OCI-M1 (cell line): ENCODE measurements at regions not wholly inside any gene's neighbourhood (a gene's known extent, or its start where the extent isn't known, plus 50 kb on each side); places are given as distances from the start of the nearest gene placed in this dataset.
"Not testable (repeated sequence)": the region's sequence is repeated elsewhere in the genome, so short reads cannot be mapped to it uniquely, and the experiment has no call there.

Source experiments
- DNase-seq: peaks from one replicate; lab custom pipeline; 2025; lab: John Stamatoyannopoulos, UW

DNA sequence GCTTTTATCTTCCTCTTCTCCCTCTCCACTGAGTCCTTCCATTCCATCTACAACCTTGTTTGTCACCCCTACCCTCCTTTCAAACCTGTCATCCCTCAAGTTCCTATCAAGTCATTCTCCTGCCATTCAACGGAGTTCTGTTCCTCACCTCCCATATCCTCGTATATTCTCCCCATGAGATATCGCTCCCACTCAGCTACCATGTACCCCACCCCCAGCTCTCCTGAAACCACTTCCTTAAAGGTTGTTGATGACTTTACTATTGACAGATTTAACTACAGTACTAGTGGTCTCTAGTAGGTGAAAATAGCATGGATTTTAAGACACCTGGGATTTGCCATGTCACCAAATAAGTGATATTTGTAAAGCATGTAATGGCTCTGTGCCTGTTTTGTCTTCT, 107.4 kb upstream of the BARHL2 start:
- peak; percentile 53 for DNase-seq

DNA sequence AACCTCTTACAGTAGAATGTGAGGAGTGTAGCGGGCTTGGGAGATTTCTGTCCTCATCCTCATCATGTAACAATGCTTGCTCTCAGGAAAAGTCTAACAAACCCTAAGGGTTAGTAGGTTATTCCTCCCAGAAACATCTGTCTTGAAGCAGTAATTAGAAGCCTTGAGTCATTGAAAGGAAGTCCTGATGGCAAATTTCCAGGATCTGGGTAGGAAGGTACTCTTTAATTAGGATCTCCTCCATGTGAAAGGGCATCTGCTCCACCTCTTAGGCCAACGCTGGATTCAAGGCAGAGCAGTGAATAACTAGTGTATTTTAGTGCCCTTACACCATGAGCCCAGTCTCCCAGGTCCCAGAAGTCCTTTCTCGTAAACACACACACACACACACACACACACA, 106.6 kb upstream of the BARHL2 start:
- DNase-seq = no peak

DNA sequence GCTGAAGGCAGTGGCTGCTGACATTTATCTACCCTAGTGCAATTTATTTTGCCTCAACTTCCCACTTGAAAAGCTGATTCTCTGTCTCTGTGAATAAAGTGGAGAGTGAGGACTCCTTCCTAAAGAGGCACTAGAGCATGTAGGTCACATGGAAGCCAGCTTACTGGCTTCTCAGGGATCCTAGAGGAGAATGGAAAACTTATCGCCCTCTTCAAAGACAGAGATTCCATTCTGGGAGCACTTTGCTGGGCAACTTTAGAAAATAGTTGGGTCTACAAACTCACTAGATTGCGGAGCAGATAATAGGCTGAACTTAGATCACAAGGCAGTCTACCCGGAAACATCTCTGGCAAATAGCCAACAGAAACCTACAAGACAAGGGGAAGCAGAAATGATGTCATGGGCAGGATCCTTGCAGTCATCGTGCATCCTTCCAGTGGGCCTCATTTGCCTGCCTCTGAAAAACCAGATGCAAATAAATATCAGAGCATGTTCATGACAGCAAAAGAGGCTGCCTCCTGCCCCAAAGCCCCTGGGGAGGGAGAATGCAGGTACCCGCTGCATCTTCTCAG, 104.8 kb upstream of the BARHL2 start:
- DNase-seq = no peak

DNA sequence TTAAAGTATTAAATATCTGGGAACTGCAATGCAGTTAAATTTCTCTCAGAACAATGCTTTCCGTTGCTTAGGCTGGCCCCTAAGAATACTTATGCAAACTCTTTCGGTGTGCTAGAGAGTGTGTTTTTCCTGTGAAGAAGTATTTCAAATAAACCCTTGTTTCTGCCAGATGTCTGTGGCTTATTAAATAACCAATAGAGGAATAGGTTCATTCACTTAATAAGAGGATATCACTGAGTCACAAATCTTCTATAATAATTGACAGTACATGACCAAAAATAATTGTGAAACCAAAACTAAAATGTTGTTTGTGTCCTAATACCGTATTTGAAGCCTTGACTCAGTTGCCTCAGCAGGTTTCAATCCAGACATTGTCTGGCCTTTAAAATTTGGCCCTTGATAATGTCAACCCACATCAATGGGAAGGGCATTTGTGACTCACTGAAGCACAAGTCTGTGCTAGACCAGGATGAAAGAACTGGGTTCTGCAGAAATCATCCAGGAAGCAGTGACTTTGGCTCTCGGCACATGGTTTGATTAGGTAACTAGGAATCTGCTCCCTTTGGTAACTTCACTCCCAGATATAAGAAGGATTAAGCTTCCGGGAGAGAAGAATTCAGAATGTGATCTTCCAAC, 104.2 kb upstream of the BARHL2 start:
- DNase-seq = no peak

DNA sequence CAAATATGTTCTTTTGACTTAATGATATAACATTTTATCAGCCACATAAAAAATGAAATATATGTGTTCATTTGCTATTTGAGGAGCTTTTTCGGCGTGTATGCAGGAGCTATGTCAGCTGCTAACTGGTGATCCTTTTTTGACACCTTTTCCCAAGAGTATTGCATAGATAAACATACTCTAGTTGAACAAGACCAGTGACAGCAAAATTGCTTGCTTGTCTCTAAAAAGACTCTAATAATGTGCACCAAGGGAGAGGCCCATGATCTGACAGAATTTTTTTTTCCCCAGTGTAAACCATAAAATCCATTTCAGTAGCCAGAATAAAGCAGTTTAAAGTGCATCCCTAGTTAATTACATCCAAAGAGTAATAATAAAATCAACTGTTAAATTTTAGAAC, 103.6 kb upstream of the BARHL2 start:
- DNase-seq = no peak

DNA sequence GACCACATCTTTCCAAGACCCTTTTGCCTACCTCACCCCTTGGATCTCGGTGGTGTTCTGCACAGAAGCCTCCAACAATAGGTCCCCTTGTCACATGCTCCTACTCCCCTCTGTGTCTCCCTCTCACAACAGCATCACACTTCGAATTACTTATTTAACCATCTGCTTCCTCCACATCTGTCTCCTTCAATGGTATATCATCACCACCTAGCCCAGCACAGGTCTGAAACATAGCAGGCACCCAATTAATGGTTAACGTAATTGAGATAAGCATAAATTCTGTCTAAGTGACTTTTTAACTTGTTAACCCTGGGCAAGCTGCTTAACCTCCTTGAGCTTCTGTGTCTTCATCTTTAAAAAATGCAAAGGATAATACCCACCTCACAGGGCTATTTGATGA, 100.3 kb upstream of the BARHL2 start:
- DNase-seq = no peak

DNA sequence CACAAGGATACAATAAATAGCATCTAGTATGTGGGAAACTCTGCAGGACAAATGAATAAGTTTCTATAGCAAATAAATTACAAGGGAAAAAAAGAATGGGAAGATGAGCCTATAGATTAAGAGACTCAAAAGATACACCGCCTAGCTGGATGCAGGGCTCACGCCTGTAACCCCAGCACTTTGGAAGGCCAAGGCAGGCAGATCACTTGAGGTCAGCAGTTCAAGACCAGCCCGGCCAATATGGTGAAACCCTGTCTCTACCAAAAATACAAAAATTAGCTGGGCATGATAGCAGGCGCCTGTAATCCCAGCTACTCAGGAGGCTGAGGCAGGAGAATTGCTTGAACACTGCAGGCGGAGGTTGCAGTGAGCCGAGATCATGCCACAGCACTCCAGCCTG, 95.1 kb upstream of the BARHL2 start:
- not testable (repeated sequence) for DNase-seq

DNA sequence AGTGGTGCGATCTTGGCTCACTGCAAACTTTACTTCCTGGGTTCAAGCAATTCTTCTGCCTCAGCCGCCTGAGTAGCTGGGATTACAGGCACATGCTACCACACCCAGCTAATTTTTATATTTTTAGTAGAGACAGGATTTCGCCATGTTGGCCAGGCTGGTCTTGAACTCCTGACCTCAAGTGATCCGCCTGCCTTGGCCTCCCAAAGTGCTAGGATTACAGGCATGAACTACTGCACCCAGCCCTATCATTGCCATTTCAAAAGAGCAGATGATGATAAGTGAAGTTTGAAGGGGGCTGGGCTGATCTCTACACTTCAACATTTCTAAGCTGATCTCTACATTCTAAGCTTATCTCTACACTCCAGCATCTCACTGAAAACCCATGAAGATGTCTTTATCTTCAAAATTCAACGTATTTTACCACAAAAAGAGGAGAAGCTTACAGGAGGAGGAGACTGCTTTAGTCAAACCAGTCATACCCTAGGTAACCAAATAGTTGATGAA, 94.4 kb upstream of the BARHL2 start:
- peak; percentile 97 for DNase-seq

DNA sequence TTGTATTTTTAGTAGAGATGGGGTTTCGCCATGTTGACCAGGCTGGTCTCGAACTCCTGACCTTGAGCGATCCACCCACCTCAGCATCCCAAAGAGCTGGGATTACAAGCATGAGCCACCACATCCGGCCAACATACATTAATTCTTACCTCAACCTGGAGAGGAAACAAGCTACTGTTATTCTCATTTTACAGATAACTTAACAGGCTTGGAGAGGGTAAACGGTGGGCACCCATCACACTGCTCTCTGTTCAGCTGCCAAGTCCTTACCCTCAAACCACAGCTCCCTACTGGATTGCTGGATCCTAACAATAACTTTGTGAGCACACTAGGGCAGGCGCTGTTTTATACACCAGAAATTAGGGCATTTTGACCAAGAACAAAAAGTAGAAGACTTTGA, 93.6 kb upstream of the BARHL2 start:
- no peak for DNase-seq

DNA sequence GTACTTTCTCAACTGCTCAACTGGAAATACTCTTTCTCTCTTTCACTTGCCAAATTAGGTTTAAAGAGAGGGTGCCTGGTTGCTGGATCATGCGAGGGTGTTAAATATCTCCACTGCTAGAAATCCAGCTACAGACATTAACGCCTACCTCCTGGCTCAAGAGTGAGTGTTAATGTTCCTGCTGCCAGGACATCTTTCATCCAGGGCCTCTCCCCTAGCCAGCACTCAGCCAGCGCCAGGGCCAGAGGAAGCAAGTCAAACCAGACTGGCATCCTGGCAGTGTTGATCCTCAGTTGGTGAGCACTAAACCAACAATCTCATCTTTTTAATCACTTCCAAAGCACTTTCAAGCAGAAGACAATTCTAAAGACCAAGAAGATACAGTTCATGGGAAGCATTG, 92.9 kb upstream of the BARHL2 start:
- no peak for DNase-seq

DNA sequence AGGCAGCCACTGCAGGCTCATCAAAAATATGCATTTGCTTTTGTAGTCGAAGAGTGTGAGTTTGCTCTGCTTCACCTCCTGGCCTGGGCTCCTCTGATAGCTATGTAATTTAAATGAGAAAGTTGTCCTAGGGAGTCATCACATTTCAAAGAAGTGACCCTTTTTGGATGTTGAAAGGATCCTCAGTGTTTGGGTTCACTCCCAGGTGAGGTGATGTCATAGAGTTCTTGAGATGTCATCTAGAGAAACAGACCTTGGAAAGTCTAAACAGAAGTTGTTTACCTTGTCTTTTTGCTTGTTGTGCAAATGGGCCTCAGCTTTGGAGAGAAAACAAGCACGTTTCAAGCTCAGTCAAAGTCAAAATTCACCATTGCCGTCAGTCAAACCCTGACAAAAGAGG, 92.0 kb upstream of the BARHL2 start:
- no peak for DNase-seq

DNA sequence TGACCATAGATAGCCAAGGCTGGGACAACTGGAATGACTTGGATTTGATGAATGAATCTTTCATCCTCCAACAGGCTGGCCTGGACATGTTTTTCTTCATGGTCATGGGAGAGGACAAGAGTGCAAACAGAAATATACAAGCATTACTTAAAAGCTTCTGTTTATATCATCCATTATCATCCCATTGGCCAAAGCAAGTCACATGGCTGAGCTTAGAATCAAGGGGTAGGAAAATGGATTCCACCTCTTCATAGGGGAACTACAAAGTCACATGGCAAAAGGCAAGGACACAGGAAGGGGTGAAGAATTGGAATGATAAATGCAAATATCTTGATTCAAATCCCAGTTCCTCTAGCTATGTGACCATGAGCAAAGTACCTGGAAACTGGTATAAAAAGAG, 90.2 kb upstream of the BARHL2 start:
- no peak for DNase-seq

DNA sequence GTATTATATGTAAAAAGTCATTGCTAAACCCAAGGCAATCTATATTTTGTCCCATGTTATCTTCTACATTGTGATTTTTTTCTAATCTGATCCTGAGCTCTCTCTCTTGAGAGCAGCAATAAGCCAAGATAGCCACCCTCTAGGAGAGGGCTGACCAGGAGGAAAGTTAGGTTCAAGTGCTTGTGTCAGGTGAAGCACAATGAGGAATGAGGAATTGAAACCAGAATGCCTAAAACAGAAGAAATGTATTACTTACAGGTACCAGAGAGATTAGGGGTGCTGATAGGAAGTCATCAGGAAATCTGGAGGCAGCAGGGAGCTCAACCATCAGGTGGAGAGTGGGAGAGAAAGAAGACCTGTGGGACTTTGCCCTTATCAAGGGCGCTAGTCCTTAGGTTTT, 85.5 kb upstream of the BARHL2 start:
- no peak for DNase-seq

DNA sequence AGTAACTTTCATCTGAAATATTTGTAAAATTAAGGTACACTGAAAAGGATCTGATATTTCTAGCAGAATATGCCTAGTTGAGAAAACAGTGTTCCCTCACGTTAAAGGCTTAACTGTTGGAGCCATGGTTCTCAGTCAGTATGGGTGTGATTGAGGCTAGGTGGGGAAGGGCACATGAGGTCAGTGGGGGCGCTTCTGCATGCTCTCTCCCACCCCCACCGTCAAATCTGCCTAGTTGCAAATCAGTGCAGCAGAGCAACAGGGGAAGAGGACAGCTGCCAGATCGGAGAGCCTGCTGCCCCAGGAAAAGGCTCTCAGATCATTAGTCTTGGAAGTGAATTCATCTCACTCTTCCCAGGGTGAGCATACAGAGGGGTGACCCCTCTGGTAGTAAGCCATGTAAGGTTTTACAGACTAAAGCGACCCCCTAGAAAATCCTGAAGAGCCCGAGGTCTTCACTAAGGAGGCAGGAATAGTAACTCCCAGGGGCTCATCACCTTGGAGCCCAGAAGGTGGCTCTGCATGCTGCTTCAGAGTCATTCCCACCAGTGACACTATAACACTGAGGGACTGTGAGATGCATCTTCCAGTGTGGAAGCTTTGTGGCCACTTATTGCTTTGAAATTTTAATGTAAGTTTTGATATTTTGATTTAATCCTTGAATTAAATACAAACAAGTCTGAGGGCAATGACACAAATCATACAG, 83.1 kb upstream of the BARHL2 start:
- peak; percentile 7 for DNase-seq

DNA sequence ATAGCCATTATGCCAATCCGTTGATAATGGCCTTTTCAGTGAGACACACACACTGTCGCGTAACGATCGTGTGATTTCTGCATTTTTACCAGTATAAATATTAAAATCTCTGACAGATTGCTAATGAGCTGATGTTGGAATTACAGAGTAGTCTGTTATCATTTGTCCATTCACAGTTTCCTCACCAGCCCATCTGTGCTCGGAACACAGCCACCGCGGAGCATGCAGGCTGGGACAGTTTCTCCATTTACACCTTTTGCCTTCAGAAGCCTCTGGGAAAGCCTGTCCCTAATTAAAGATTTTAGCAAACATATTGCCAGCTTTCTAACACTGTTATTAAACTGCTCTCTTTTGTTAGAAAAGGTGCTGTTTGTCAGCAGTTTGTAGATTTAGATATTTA, 82.2 kb upstream of the BARHL2 start:
- no peak for DNase-seq

DNA sequence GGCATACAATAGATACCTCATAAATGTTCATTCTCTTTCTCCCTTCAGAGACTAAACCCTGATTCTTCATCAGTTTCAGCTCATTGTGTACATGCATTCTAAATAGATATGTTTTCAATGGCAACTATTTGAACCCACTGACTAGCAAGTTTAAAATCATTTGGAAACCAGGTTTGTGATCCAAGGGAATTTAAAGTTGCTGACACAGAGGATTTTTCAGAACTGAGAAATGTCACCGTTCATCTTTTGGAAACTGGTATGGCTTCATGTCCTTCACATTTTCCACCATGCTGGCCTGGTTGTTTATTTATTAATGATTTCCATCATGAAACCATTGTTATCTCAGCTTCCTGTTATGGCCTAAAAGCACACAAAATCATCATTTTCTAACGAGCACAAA, 81.8 kb upstream of the BARHL2 start:
- no peak for DNase-seq

DNA sequence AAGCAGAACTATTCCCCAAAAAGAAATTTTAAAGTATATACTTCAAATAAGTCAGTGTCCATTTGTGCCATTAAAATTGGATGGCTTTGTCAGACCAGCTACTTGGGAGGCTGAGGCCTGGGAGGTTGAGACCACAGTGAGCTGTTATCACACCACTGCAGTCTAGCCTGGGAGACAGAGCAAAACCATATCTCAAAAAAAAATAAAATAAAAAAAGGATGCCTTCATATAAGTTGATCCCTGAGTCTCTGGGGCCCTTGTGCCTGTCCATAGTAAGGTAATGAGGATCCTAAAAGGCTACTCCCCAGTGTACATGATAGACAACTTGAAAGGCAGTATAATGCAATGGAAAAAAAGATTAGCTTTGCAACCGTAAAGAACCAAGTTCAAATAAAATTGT, 81.2 kb upstream of the BARHL2 start:
- peak; percentile 66 for DNase-seq

DNA sequence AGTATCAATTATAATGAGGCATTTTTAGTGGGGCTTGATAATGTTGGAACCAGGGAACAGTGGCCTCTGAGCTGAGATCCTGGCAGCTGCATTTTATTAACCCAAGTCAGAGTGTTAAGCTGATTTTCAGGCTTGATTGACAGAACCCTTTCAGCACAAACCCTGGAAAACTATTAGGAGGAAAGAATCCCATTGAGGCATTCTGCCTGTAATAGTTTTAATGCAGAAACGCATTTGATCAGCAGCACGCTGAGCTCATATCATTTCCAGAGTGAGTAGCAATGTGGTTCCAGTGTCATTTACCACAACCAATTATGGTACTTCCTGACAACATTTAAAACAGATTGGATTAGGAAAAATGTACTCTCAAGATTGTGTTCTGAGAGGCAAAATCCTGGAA, 78.3 kb upstream of the BARHL2 start:
- peak; percentile 23 for DNase-seq

DNA sequence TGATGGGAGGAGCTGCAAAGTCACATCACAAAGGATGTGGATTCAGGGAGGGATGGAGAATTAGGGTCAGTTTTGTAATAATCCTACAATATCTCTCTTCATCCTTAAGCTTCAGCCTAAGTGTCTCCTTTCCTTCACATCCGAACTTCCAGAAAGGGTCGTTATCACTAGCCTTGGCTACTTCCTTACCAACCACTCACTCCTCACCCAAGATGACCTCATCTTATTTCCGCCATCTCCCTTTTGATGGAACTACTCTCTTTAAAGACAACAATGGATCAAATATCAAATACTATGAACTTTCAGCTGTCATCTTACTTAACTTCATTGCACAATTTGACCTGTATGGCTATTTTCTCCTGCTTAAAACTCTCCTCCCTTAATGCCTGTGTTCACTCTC, 69.6 kb upstream of the BARHL2 start:
- no peak for DNase-seq

DNA sequence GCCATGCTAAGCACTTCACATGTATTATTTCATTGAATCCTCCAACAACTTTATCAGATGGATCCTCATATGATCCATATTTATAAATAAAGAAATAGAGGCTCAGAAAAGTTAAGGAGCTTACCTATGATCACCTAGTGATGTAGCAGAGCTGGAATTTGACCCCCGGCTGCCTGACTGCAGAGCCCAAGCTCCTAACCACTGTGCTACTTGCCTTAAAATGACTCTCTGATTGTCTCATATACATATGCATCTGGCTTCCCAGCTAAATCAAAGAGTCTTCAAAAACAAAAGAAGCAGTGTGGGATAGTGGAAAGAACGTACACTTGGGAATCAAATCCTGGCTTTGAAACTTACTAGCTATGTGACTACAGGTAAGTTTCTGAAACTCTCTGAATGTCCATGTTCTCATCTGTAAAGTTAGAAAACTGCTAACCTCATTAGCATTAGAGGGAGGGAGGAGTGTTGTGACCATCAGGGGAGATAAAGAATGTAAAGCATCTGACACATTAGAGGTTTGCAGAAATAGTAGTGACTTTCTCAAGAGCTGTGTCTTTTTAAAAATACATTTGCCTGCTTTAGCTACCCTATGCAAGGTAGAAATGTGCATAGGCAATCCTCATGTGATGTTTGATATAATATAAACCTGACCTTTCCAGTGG, 67.2 kb upstream of the BARHL2 start:
- no peak for DNase-seq

DNA sequence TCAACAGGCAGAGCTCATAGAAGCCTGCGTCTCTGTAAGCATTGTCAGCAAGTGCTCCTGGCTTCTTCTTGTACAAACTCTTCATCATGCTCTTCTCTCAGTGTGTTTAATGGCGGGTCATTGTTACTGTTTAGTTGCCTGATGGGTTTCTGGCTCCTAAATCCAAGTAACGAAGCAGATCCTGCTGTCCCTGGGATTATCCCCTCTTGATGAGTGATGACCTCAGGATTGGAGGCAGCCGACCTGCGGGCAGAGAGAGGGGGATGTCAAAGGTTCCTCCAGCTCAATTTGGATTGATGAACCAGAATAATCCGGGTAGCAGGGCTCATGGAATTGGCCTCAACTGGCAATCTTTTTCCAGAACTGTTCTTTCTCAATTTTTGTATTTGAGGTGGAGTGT, 66.1 kb upstream of the BARHL2 start:
- DNase-seq = no peak

DNA sequence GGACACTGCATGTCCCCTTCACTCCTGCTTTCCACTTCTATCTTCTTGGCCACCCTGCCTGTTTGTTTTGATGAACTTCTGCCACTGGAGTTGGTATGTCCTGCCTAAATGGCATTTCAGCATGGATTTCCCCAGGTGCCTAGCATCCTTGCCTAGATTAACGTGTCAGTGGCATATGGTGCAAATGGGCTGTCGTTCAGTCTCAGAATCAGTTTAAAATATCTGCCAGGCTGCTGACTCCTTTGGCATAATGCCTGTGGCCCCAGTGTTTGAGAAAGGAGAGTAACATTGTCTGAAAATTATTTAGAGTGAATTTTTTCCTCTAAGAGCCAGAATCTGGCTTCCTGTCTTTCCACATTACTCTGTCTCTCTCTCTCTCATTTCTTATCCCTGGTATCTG, 64.9 kb upstream of the BARHL2 start:
- no peak for DNase-seq

DNA sequence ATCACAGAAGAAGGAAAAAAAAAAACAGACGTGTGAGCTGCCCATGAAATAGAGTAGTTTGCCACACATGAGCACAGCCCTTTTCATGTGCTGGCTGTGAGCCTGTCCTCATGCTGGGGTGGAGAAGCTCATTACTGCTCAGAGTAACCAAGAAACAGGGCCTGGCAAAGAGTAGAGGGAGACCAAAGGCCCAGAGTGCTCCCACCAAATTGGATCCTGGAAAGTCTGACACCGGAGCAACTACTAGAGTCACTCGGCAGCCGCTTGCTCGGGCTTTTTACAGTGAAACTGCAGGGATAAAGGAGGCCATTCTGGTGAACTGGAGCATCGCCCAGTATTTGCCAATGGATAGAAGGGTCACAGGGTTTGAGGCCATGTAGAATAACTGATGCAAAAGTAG, 64.4 kb upstream of the BARHL2 start:
- no peak for DNase-seq
